Liver (tissue), 8 donors: ENCODE measurements at regions not wholly inside any gene's neighbourhood (a gene's known extent, or its start where the extent isn't known, plus 50 kb on each side); places are given as distances from the start of the nearest gene placed in this dataset.

Experiments used
- DNase-seq: peaks from one replicate; pipeline ENCODE4 v3.0.0-alpha.2; 2017; ENCODE audit warnings: low spot score
- H3K27ac ChIP-seq, 2 donors: one replicate each; pipeline ENCODE4 v1.7.0; 2013; ENCODE audit warnings: inconsistent platforms in 2 of 2, low read length in 2 of 2, control low read depth in 1 of 2, low read depth in 1 of 2, mild to moderate bottlenecking in 1 of 2
- H3K27me3 ChIP-seq, 4 donors: one replicate each; pipeline versions ENCODE4 v1.6.1 to v1.7.0; 2013; ENCODE audit warnings: low read length in 3 of 4, inconsistent platforms in 1 of 4, mild to moderate bottlenecking in 1 of 4, moderate library complexity in 1 of 4; ENCODE audit not compliant: control insufficient read depth in 4 of 4, insufficient read depth in 4 of 4
- H3K36me3 ChIP-seq, 4 donors: one replicate each; pipeline versions ENCODE4 v1.6.1 to v1.7.0; 2013; ENCODE audit warnings: low read length in 3 of 4, mild to moderate bottlenecking in 3 of 4, low read depth in 1 of 4, moderate library complexity in 1 of 4; ENCODE audit not compliant: control insufficient read depth in 4 of 4, insufficient read depth in 3 of 4
- H3K4me1 ChIP-seq, 4 donors: one replicate each; pipeline versions ENCODE4 v1.6.1 to v1.7.0; 2013; ENCODE audit warnings: low read length in 3 of 4, mild to moderate bottlenecking in 3 of 4, moderate library complexity in 1 of 4; ENCODE audit not compliant: control insufficient read depth in 4 of 4, insufficient read depth in 4 of 4
- H3K4me3 ChIP-seq, 3 donors: one replicate each; pipeline versions ENCODE4 v1.6.1 to v1.7.0; 2013; ENCODE audit warnings: low read length in 3 of 3, control low read depth in 1 of 3, low read depth in 1 of 3, mild to moderate bottlenecking in 1 of 3
- H3K9ac ChIP-seq, 2 donors: one replicate each; pipeline ENCODE4 v1.7.0; 2013; ENCODE audit warnings: low read length in 2 of 2, mild to moderate bottlenecking in 2 of 2, moderate library complexity in 2 of 2, control low read depth in 1 of 2, low read depth in 1 of 2
- H3K9me3 ChIP-seq, 4 donors: one replicate each; pipeline versions ENCODE4 v1.6.1 to v1.7.0; 2013; ENCODE audit warnings: low read length in 3 of 4; ENCODE audit not compliant: control insufficient read depth in 4 of 4
- ATF3 ChIP-seq: IDR thresholded peaks from 2 replicates; pipeline ENCODE4 v1.6.1; 2016; ENCODE audit warnings: antibody characterized with exemption
- CTCF ChIP-seq: fragments of 150-350 bp; IDR thresholded peaks from 2 replicates; pipeline ENCODE4 v1.5.1; 2017; ENCODE audit warnings: improper control_type of control experiment, low read depth, low read length; ENCODE audit not compliant: missing input control
- EGR1 ChIP-seq, 2 donors: IDR thresholded peaks; 2 replicates each; pipeline ENCODE4 v1.6.1; 2016 to 2018; ENCODE audit warnings: antibody characterized with exemption in 2 of 2, low read depth in 2 of 2
- FOXA1 ChIP-seq: IDR thresholded peaks from 2 replicates; pipeline ENCODE4 v1.6.1; 2016; ENCODE audit warnings: antibody characterized with exemption
- FOXA2 ChIP-seq: IDR thresholded peaks from 2 replicates; pipeline ENCODE4 v1.6.1; 2016; ENCODE audit warnings: antibody characterized with exemption
- GABPA ChIP-seq, 2 donors: IDR thresholded peaks in 1 of 2; conservative IDR thresholded peaks in 1 of 2; 2 replicates each; pipeline ENCODE4 v1.6.1; 2016; ENCODE audit warnings: antibody characterized with exemption in 2 of 2, mild to moderate bottlenecking in 1 of 2, moderate library complexity in 1 of 2
- HNF4A ChIP-seq, 2 donors: conservative IDR thresholded peaks; 2 replicates each; pipeline ENCODE4 v1.6.1; 2016; ENCODE audit warnings: antibody characterized with exemption in 2 of 2, mild to moderate bottlenecking in 2 of 2
- HNF4G ChIP-seq: IDR thresholded peaks from 2 replicates; pipeline ENCODE4 v1.6.1; 2016; ENCODE audit warnings: antibody characterized with exemption
- JUND ChIP-seq, 2 donors: IDR thresholded peaks; 2 replicates each; pipeline ENCODE4 v1.6.1; 2016; ENCODE audit warnings: antibody characterized with exemption in 2 of 2
- MAX ChIP-seq: IDR thresholded peaks from 2 replicates; pipeline ENCODE4 v1.6.1; 2016; ENCODE audit warnings: antibody characterized with exemption
- NR2F2 ChIP-seq: IDR thresholded peaks from 2 replicates; pipeline ENCODE4 v1.6.1; 2016; ENCODE audit warnings: antibody characterized with exemption
- RAD21 ChIP-seq, 2 donors: IDR thresholded peaks; 2 replicates each; pipeline ENCODE4 v1.6.1; 2016; ENCODE audit warnings: antibody characterized with exemption in 2 of 2, mild to moderate bottlenecking in 2 of 2
- REST ChIP-seq: IDR thresholded peaks from 2 replicates; pipeline ENCODE4 v1.6.1; 2016; ENCODE audit warnings: antibody characterized with exemption, mild to moderate bottlenecking
- RXRA ChIP-seq, 2 donors: IDR thresholded peaks; 2 replicates each; pipeline ENCODE4 v1.6.1; 2017 to 2018; ENCODE audit warnings: antibody characterized with exemption in 2 of 2, mild to moderate bottlenecking in 1 of 2
- SP1 ChIP-seq: IDR thresholded peaks from 2 replicates; pipeline ENCODE4 v1.6.1; 2018; ENCODE audit warnings: antibody characterized with exemption, mild to moderate bottlenecking
- TAF1 ChIP-seq: conservative IDR thresholded peaks from 2 replicates; pipeline ENCODE4 v1.6.1; 2016; ENCODE audit warnings: antibody characterized with exemption, mild to moderate bottlenecking
- YY1 ChIP-seq: IDR thresholded peaks from 2 replicates; pipeline ENCODE4 v1.6.1; 2016; ENCODE audit warnings: antibody characterized with exemption, mild to moderate bottlenecking
- ZBTB33 ChIP-seq: IDR thresholded peaks from 2 replicates; pipeline ENCODE4 v1.6.1; 2016; ENCODE audit warnings: antibody characterized with exemption
- WGBS: extraction: QIAGEN DNeasy Blood & Tissue Kit; methylation state at CpG from one replicate; pipeline ENCODE4 v1.1.7; 2013; 5-methylcytosine and 5-hydroxymethylcytosine counted together
- donor health status: healthy.
- donor health status: healthy.
- donor health status: healthy.
- donor health status: healthy.
- donor health status: healthy.

GRCh38 chr5:25963251-25964008 lies 1075.0 kb downstream of the CDH9 start:
- 39% methylated on average over 5 of the region's 5 CpGs for WGBS
- Histone ChIP-seq H3K9me3 (no peaks in the 10 kb centered on the region), H3K27me3 (no peaks in the 10 kb centered on the region), H3K4me1 (peaks cover 0 to 16% (median 4%) of the 10 kb centered on the region in 4 donors), H3K27ac (peak overlapping the region; percentile 88 to 93), H3K4me3 (peak overlapping the region; percentile 33 to 64 (median 55)), H3K36me3 (no peaks in the 10 kb centered on the region), H3K9ac (peak overlapping the region; percentile 65 to 66)
- peak in 1 of 2 donors; percentile 61 for TF ChIP-seq RXRA (IDR thresholded peaks at IDR 0.05)
- no peak for TF ChIP-seq SP1
- no peak for TF ChIP-seq ATF3
- TF ChIP-seq GABPA (IDR thresholded peaks at IDR 0.05 in 1 of 2, conservative IDR thresholded peaks at IDR 0.05 in 1 of 2) = no peak
- peak in 1 of 2 donors; percentile 27 for TF ChIP-seq JUND (IDR thresholded peaks at IDR 0.05)
- no peak for TF ChIP-seq EGR1 (IDR thresholded peaks at IDR 0.05; ENCODE audit: low read depth in 2 of 2)
- no peak for TF ChIP-seq NR2F2
- no peak for TF ChIP-seq HNF4G
- TF ChIP-seq FOXA1 = no peak
- TF ChIP-seq HNF4A (conservative IDR thresholded peaks at IDR 0.05) = no peak
- no peak for TF ChIP-seq FOXA2
- TF ChIP-seq REST = peak; percentile 12
- TF ChIP-seq RAD21 (IDR thresholded peaks at IDR 0.05) = no peak
- TF ChIP-seq MAX = no peak
- TF ChIP-seq ZBTB33 = peak; percentile 23
- TF ChIP-seq TAF1 = no peak
- no peak for TF ChIP-seq CTCF
- peak; percentile 73 for TF ChIP-seq YY1
- DNase-seq = no peak
